Heart left ventricle (tissue), 13 donors: ENCODE measurements at regions not wholly inside any gene's neighbourhood (a gene's known extent, or its start where the extent isn't known, plus 50 kb on each side); places are given as distances from the start of the nearest gene placed in this dataset.

Experiments
- CTCF ChIP-seq, 12 donors: fragments of 200-600 bp; sonication (generic) in 4 of 12; IDR thresholded peaks; one replicate each; pipeline versions ENCODE4 v1.5.0 to v1.8.0; 2018 to 2022; ENCODE audit warnings: antibody characterized with exemption in 12 of 12, mild to moderate bottlenecking in 5 of 12
- POLR2A ChIP-seq, 2 donors: fragments of 450-650 bp; IDR thresholded peaks; one replicate each; pipeline ENCODE4 v1.6.1; 2017; ENCODE audit warnings: antibody characterized with exemption in 2 of 2, mild to moderate bottlenecking in 2 of 2, moderate library complexity in 2 of 2
- donor health status: ischemic (EF 13 %, LVEDD 7.1; RV severe dilation, severe dysfunction).
- donor health status: DM: no; HTN: yes; CAD: no.
- donor health status: DM: no; HTN: no; CAD: no.
- donor health status: ischemic (EF 25% LVEDD 6.9; RV normal size, moderate dysfunction).
- donor health status: ischemic (EF 25% LVEDD 5.7; RV mildly dilated, moderate dysfunction).
- donor health status: ischemic (EF 35%, LVEDD 5.7; RV mildly dilated, moderate dysfunction).
- donor health status: nonischemic (EF 11% LVEDD 7.7; RV severe dilation, severe dysfunction).
- donor health status: DM: yes; HTN: yes; CAD: no.
- donor health status: PGD.
- donor health status: ischemic (EF 29% LVEDD 5.4; RV normal size, mild dysfunction).
- donor health status: nonischemic (EF 23%, LVEDD 6.1; RV moderate dilation, normal function).

GRCh38 chr11:130600616-130601015 is 152.2 kb downstream of the ADAMTS15 start:
- TF ChIP-seq POLR2A (IDR thresholded peaks at IDR 0.05) (no peak), CTCF (IDR thresholded peaks at IDR 0.05) (no peak)
